GM18519 (cell line): ENCODE measurements at regions not wholly inside any gene's neighbourhood (a gene's known extent, or its start where the extent isn't known, plus 50 kb on each side); places are given as distances from the start of the nearest gene placed in this dataset.

Experiments
- ATAC-seq: cut with Tn5 transposase; IDR thresholded peaks from one replicate; pipeline ENCODE4 v1.9.1; 2021; ENCODE audit warnings: mild to moderate bottlenecking, moderate library complexity; ENCODE audit not compliant: unreplicated experiment, low FRiP score

DNA sequence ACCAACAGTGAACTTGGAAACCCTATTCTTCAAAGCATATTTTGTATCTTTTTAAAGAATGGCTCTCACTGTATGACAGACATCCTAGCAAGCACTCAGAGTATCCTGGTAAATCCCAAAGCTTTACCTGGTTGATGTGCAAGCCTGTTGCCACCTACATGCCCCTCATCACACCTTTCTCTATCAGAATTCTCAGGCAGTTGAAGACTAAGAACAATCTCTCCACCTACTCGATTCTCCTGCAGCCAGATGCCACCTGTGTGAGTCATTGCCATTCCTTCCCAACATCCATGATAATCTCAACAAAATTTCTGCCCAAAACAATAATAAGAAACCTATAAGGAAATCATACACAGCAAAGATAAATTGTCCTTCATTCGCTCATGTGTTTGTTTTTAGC is 659.8 kb downstream of the BCL11A start:
- ATAC-seq: no peak

DNA sequence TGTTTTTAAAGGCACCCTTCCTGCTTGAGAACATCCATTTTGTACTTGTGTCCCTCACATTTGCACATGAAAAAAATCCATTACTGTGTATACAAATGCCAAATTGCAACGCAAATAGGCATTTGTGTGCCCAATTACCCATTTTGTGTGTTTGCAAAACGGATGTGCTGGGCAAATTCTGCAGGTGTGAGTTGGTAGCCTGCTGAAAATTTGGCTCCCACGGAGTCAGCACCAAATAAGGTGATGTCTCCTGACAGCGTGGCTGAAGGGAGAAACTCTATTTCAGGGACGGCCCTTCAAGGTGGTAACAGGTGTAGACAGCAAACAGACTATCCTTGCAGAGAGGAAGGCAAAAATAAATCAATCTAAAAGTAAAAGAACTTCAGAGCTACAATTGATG is 661.1 kb downstream of the BCL11A start:
- no peak for ATAC-seq

DNA sequence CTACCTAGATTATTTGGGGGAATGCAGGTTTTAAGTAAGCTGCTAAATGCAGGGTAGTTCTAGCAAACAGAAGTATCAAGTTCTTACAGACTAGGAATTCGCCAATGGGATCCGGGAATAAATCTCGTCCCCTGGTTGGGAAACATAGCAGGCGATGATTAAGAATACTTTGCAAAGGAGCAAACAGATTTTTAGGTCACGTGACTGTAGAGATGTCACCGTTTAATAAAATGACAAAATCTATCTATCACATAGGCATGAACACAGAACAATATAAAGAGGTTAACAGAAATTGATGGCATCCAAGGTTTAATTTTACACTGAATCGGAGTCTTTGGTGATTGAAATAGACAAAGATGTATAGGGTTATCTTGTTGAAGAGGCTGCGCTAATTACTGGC is 664.1 kb downstream of the BCL11A start:
- ATAC-seq: no peak

DNA sequence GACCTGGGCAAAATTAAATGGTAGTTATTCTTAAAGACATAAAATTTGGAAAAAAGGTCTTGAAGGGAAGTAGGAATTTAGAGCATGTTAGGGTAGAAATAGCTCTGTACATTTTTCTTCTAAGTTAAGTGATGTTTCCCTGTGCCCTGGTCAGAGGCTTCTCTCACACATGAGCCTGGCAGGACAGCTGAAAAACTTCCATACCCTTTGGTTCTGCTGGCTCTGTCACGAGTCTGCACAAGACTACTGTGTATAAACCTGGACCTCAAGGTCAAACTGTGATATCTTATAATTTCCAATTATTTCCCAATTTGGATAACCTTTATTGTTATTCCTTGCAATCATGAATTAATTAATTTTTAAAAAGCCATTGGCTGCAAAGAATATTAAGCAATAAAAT is 664.7 kb downstream of the BCL11A start:
- no peak for ATAC-seq

DNA sequence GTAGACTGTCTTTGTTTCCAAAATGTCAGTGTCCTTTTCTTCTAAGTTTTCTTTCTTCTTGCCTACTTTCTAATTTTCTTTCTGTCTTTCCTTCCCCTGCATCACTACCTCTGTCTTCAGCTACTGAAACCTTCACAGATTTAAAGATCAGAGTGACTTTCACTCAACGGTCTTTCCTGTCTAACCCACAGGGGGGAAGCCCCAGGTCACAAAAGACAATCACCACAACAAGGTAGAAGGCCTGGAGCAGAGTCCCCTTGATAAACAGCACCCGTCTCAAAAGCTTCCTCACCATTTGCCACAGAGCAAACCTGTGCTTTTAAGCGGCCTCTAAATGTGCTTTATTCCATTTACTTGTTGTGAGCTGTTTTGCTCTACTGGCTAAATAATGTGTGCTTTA is 665.4 kb downstream of the BCL11A start:
- ATAC-seq: peak; percentile 98

DNA sequence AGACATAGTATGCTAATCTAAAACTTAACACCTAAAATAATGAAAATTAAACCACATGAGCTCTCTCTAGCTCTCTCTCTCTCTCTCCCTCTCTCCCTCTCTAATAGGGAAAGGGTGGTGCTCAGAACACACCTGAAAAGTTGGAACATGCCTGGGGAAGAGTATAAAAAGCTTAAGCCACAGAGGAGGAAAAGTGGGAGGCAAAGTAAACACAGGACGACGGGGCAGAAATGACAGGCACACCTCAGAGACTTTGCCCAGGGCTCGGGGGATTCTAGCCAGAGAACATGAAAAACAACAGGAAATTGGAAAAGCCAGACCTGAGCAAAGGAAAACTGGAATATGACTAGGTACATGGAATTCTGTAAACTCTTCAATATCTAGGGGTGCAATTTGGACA is 666.1 kb downstream of the BCL11A start:
- no peak for ATAC-seq

DNA sequence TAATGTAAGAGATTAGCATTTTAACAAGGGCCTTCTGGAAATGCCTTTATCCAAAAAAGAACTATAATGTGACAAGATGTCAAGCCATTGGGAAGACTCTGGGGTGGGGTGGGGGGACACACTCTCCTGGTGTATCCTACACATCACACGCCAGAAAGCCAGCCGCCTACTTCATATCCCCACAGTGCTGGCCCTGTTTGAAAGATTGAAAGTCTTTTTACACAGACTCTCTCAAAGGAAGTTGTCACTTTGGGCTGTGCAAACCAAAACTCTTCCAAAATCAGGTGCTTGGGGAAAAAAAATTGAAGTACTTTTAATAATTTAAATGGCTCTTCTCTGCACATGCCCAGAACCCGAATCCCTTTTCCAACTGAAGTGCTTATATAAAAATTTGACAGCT is 666.7 kb downstream of the BCL11A start:
- no peak for ATAC-seq

DNA sequence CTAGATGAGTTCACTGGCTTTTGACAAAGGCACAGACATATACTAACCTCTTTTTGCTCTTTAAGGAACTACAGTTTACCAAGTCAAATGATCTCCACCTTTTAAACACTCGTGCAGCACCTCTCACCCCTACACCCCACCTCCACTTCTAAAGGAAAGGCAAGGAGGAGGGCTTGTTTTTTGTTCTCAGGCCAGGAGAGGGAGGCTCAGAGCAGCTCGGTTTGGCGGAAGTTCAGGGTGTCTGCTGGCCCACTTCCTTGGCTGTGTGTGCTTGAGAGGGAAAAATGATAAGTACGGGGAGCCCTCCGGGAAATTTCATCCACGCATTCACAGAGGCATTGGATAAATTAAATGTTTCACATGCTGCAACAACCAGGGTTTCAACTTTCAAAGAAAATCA is 667.9 kb downstream of the BCL11A start:
- no peak for ATAC-seq

DNA sequence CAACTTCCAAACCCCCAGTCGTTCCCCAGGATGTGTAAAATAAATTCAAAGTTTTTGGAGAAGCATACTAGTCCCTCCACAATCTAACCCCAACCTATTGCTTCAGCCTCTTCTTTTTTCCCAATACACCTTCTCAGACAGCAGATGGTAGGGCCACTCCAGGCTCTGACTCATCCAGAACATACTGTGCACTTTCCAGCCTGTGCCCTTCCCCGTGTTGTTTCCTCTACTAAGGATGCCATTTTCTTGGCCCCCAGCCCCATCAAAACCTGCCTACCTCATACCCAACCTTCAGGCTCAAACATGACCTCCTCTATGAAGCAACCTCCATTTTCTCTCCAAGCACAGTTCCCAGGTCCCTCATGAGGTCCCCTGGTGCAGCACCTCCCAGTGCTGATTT is 669.3 kb downstream of the BCL11A start:
- no peak for ATAC-seq

DNA sequence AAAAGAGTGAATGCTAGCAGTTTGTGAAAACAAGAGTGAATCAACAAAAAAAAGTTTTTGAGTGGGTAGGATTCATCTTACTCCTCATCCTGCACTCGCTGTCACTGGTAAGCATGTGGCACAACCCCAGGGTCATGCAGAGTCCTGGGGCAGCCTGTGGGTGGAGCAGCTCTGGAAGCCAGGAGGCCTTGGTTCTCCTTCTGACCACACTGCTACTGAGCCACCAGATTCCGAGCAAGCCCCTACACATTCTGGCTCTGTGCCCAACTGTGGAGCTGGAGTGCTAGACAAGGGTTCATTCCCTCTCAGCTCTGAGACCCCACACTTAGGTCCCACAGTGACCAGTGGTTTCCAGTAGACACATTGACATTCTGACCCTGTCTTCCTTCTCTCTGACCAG is 670.6 kb downstream of the BCL11A start:
- ATAC-seq: no peak

DNA sequence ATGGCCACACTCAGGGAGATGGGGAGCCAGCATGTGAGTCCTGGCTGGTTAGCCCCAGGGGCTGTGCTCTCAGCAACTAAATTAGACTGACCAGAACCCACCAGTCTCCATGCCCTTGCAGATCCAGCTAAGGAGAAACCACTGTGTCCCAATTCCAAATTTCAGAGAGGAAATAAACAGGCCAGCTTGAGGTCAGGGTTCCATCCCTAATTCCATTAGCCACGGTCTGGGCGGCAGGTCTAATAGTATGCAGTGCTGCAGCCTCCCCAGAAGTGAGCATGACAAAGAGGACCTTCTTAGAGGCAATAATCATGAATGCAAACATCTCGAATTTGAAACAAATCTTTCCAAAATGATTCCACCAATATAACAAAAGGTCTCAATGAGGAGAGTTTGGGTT is 671.2 kb downstream of the BCL11A start:
- ATAC-seq: no peak

DNA sequence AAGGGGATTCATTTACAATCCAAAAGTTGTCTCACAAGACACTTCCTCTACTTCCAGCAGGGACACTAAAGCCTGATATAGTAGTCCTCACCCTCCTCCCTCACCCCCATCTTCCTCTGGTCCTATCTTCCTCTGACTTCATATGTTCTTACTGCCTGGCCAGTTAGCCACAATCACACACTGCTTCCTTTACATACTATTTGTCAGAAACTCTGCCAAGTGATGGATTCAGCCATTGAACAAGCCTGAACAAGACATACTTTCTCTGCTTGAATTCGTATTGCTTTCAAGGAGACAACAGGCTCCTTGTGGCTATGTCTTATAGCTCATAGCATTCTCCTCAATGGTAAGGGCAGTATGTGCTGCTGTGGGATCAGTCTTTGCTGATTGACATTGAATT is 672.2 kb downstream of the BCL11A start:
- ATAC-seq: no peak

DNA sequence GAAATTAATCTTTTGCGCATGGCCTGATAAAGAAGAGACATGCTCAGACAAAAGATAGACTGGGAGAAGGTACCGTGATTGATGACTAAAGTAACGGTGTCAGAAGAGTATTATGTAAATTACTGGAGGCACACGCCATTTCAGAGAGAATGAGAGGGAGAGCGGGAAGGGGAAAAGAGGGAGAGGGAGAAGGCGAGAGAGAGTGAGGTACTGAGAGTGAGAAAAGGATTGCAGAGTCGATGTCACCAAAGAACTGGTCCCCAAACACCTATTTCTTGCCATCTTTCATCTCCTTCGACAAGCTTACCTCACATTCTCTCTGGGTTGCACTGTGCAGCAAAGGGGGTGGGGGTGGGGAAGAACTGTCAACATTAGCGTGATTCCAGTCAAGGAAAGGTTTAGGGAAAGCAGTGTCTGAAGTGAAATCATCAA is 673.7 kb downstream of the BCL11A start:
- no peak for ATAC-seq

DNA sequence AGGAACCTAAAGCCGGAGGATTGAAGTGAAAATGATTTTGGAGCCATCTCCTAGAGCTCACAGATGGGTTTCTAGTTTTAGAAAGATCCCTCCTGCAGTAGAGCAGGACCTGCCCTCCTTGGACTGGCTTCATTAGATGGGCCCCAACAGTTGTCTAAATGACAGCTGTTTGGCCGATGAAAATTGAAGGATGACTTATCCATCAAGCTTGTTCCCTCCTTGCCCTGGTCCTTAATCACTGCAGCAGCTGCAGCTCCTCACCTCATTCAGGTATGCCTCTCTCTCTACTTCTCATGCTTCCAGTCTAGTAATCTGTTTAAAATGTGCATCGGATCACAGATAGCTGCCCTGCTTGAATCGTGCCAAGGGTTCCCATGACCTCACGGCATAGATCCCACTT is 677.6 kb downstream of the BCL11A start:
- no peak for ATAC-seq

DNA sequence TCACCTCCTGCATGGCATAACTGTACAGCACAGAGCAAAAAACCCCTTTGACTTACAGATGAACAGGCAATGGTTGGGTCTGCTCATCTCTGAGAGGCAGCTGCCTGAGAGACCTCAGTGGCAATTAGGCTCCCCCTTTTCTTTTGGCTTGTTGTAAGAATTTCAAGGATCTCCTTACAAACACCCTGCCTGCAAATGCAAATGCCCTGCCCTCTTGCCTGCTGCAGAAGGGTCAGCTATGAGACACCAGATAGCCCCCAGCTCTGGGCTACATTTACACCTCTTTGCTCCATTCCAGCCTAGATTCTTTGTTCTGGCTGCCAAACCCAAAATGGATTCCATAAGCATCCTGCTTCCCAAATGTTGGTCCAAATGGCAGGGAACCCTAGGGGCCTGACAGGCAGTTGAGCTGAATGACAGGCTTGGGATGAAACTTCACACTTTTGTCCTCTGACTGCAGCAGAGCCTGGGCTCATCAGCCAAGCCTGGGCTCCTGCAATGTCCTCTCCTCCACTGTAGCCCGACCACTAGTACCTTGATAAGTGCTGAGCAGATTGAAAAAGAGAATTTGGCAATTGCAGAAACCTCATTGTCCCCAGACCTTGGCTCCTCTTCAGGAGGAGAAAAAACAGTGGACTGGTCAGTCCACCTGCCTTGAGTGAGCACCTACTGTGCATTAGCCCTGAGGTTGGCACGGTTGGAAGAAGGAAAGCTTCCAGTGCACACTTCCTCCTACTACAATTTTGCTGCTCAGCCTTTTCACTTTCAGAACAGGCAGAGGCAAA is 678.3 kb downstream of the BCL11A start:
- no peak for ATAC-seq

DNA sequence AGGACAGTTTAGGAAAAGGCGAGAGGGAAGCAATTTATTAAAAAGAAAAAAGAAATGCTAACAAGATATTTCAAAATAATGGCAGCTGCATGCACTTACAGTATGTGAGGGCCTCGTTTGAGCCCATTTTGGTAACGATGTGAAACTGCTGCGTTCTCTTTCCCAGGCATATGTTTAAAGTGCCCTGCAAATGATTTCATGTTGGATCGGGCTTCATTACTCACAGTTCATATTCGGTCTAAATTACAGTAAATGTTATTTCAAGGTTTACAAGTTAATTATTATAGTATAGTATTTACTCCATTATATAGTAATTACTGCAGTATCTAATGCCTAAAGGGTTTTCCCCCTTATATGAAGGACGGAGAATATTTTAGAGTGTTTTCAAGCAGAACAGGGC is 679.1 kb downstream of the BCL11A start:
- no peak for ATAC-seq

DNA sequence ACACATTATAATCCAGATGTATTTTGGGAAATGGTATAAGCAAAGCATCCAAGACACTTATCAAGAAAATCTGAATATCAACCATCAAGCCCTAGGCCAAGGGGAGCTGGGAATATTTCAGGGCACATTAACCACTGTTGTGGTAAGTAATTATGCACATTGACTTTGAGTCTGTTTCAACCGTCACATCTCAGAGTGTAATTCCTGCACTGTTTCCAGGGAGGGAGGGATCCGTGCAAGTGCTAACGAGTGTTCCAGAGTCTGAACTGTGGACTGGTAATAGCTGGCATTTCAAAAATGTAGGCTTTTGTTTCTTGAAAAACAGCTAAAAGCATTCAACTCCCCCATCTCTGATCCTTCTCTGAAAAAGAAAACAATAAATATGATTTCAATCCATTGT is 681.6 kb downstream of the BCL11A start:
- no peak for ATAC-seq

DNA sequence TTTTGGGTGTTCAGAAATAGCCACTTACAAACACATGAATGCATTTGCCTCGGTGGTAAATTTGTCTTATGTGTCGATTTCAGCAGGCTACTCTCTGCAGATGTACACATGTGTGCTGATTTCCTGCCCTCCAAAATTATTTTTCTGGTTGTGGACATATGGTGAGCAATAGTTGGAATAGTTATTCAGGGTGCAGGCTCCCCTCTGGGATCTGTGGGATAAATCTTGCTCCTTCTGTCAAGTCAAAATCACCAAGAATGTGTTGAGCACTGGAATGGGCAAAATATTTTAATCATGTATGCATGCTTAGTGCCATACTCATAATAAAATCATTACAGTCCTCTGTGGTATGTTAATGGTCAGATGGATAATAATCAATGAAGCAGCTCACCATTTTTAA is 684.5 kb downstream of the BCL11A start:
- ATAC-seq: no peak

DNA sequence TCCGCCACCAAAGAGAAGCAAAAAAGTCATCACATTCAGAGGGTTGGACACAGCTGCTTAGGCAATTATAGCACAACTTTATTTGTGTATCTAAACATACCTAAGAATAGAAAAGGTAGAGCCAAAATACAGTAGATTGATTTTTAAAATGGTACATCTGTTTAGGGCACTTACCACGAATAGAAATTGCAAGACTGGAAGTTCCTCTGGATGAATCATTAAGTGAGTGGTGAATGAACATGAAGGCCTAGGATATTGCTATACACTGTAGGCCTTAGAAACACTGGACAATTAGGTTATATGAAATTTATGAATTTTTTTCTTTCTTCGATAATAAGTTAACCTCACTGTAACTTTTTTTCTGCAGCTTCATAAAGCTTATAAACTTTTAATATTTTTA is 687.0 kb downstream of the BCL11A start:
- no peak for ATAC-seq

DNA sequence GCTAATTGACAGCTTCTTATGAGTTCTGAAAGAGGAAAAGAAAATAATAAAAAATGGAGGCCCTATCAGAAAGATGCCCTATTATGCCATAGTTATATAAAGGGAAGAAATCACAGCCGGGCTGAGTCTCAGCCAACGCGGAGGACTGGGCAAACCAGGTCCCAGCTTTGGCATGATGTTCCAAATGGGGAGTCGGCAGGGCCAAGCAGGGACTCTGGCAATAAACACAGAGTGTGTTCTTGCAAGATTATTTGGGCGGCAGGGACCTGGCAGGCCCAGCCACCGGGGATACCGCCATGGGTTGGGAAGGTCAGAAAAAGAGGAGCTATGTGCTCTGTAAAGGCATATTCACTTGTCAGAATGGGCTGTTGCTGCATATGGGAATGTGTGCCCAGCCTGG is 694.9 kb downstream of the BCL11A start:
- ATAC-seq: no peak

DNA sequence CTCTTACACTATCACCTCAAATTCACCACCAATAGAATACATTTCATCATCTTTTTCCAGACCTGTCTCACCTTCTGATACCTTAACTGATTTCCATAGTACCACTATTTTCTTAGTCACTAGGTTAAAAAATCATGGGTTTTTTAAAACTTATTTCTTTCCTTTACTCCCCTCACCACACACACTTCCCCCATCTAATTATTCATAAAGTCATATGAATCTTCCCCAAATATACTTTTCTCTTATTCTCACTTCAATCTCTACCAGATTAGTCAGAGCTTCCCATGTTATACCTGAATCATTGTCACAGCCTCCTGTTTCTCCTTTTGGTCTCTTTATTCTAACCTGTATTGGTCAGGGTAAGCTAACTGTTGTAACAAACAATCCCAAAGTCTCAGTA is 696.3 kb downstream of the BCL11A start:
- ATAC-seq: no peak

DNA sequence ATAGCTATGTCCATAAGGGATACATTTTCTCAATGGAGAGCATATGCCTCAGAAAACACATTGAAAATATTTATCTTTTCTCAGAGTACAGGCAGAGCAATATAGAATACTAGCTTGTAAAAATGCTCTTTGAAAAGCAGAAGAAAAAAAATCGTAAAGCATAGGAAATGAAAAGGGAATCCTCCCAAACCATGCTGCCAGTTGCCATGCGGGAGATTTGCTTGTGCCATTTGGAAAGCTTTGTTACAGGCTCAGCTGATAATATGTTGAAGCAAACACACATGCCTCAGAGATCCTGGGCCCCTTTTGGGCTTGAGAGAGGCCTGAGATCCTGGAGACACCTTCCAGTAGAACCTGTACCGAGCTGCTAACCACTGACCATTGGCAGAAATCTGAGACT is 697.1 kb downstream of the BCL11A start:
- no peak for ATAC-seq

DNA sequence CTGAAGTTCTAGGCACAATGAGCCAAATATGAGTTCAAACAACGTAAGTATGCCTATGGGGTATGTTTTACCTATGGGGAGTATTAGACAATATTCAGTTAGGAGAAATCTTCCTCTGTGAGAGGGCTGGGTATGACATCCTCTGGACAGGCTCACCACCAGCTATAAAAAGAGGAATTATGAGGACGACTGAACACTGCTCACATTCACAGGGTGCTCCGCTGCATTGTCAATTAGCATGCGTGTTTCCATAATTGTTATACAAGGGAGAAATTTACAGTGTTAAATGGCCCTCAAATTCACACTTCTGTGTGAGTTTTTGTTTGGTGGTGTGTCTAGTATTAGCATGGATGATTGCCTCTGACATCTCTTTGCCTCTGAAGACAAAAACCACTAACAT is 700.4 kb downstream of the BCL11A start:
- ATAC-seq: no peak
